Stimulated activated naive CD8-positive, alpha-beta T cell treated with anti-CD3 and anti-CD28 coated beads, Interleukin-15, amount 100 ng/mL, for 72 hours (primary cell): ENCODE measurements at regions not wholly inside any gene's neighbourhood (a gene's known extent, or its start where the extent isn't known, plus 50 kb on each side); places are given as distances from the start of the nearest gene placed in this dataset.

Experiments
- ATAC-seq: fragments of 150-1000 bp; cut with Tn5 transposase; 2 replicates; pipeline ENCODE4 v1.10.0; 2021; ENCODE audit warnings: mild to moderate bottlenecking, moderate library complexity
- DNase-seq, 2 donors: peaks; one replicate each; pipeline ENCODE4 v3.0.0; 2021 to 2022
- H3K27ac Mint-ChIP-seq, 2 donors: one replicate each; pipeline ENCODE4 v1.8.0; 2022; ENCODE audit warnings: mild to moderate bottlenecking in 2 of 2, mixed read lengths in 2 of 2, moderate library complexity in 2 of 2
- H3K27me3 Mint-ChIP-seq: one replicate; pipeline ENCODE4 v1.8.0; 2022; ENCODE audit warnings: mixed read lengths
- H3K4me1 Mint-ChIP-seq: one replicate; pipeline ENCODE4 v1.8.0; 2022; ENCODE audit warnings: mild to moderate bottlenecking, mixed read lengths
- H3K4me3 Mint-ChIP-seq, 2 donors: one replicate each; pipeline ENCODE4 v1.8.0; 2022; ENCODE audit warnings: mild to moderate bottlenecking in 2 of 2, mixed read lengths in 2 of 2, moderate library complexity in 1 of 2
- H3K9me3 Mint-ChIP-seq, 2 donors: one replicate each; pipeline ENCODE4 v1.8.0; 2022; ENCODE audit warnings: mixed read lengths in 2 of 2

DNA sequence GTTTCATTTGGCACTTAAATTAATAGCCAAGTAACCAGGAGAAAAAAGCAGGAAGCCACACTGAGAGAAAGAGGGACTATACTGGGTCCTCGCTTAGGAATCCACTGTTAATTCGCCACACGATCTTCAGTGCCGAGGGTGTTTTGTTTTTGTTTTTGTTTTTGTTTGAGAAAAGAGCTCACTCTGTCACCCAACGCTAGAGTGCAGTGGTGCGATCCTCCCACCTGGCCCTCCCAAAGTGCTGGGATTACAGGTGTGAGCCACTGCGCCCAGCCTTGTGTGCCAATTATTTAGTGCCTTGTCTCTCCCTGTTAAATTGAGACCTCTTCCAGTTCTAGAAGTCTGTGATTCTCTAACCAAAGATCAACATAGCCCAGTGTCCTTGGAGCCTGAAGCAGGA lies 53.8 kb upstream of the TPM1 start:
- H3K9me3 Mint-ChIP-seq: no peaks in the 10 kb centered on the region
- DNase-seq: no peak
- peaks cover 6% of the 10 kb centered on the region for H3K27me3 Mint-ChIP-seq
- H3K27ac Mint-ChIP-seq: no peak overlapping the region
- H3K4me1 Mint-ChIP-seq: no peaks in the 10 kb centered on the region
- no peak overlapping the region for H3K4me3 Mint-ChIP-seq
- no peak for ATAC-seq

- Mint-ChIP-seq H3K4me1 (no peaks in the 10 kb centered on the region), H3K27me3 (peaks cover 4% of the 10 kb centered on the region), H3K4me3 (no peak overlapping the region), H3K27ac (no peak overlapping the region), H3K9me3 (no peaks in the 10 kb centered on the region)
- DNase-seq: no peak
- no peak for ATAC-seq
Measured at GRCh38 chr15:62989366-62990055, 53.0 kb upstream of the TPM1 start.

GRCh38 chr15:62991698-62992097 lies 50.8 kb upstream of the TPM1 start:
- no peak overlapping the region for H3K27ac Mint-ChIP-seq
- ATAC-seq: no peak
- no peaks in the 10 kb centered on the region for H3K27me3 Mint-ChIP-seq
- H3K9me3 Mint-ChIP-seq: no peaks in the 10 kb centered on the region
- DNase-seq: no peak
- no peaks in the 10 kb centered on the region for H3K4me1 Mint-ChIP-seq
- no peak overlapping the region for H3K4me3 Mint-ChIP-seq

DNA sequence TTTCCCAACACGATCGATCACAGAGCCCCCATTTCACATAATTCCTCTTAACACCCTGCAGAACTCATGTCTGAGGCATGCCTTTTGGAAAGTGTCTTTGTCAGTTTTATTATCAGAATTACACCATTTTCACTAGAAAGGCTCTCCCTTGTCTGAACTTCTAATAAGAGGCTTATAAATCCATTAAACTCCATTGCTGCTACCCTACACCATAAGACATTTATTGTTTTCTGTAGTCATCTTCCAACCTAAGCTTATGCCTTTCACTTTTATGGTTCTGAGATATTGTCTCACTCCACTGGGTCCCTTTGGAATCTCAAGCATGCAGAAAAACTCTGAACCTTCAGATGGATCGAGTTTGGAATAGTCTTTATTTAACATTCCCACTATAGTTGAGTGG lies 50.2 kb upstream of the TPM1 start:
- Mint-ChIP-seq H3K27ac (no peak overlapping the region), H3K4me1 (no peaks in the 10 kb centered on the region), H3K9me3 (no peaks in the 10 kb centered on the region), H3K27me3 (no peaks in the 10 kb centered on the region), H3K4me3 (no peak overlapping the region)
- no peak for ATAC-seq
- no peak for DNase-seq
